Effector memory CD8-positive, alpha-beta T cell (primary cell): ENCODE measurements at regions not wholly inside any gene's neighbourhood (a gene's known extent, or its start where the extent isn't known, plus 50 kb on each side); places are given as distances from the start of the nearest gene placed in this dataset.

ENCODE experiments used
- ATAC-seq: fragments of 150-1000 bp; cut with Tn5 transposase; replicated peaks from 2 replicates; pipeline ENCODE4 v1.10.0; 2021; ENCODE audit warnings: mild to moderate bottlenecking, moderate library complexity
- DNase-seq, 3 experiments: peaks; one replicate each; pipeline ENCODE4 v3.0.0; 2021
- H3K27ac Mint-ChIP-seq, 2 donors: one replicate each; pipeline ENCODE4 v1.8.0; 2022; ENCODE audit warnings: mild to moderate bottlenecking in 2 of 2, mixed read lengths in 2 of 2, moderate library complexity in 2 of 2
- H3K27me3 Mint-ChIP-seq, 2 donors: one replicate each; pipeline ENCODE4 v1.8.0; 2022; ENCODE audit warnings: mixed read lengths in 2 of 2
- H3K36me3 Mint-ChIP-seq: one replicate; pipeline ENCODE4 v1.8.0; 2022; ENCODE audit warnings: mild to moderate bottlenecking, moderate library complexity, mixed read lengths; ENCODE audit not compliant: insufficient read depth
- H3K4me1 Mint-ChIP-seq, 2 donors: one replicate each; pipeline ENCODE4 v1.8.0; 2022; ENCODE audit warnings: low read depth in 2 of 2, mixed read lengths in 2 of 2
- H3K4me3 Mint-ChIP-seq, 2 donors: one replicate each; pipeline ENCODE4 v1.8.0; 2022; ENCODE audit warnings: mild to moderate bottlenecking in 2 of 2, mixed read lengths in 2 of 2, moderate library complexity in 2 of 2
- H3K9me3 Mint-ChIP-seq, 2 donors: one replicate each; pipeline ENCODE4 v1.8.0; 2022; ENCODE audit warnings: mixed read lengths in 2 of 2

- no peak for DNase-seq
- Mint-ChIP-seq H3K27me3 (peaks cover 30 to 39% of the 10 kb centered on the region in 2 donors), H3K4me1 (no peaks in the 10 kb centered on the region)
These were observed 74.1 kb downstream of the ADM start for GRCh38 chr11:10379022-10379421.

GRCh38 chr11:10379426-10379825 lies 74.6 kb downstream of the ADM start:
- Mint-ChIP-seq H3K9me3 (no peaks in the 10 kb centered on the region), H3K36me3 (no peaks in the 10 kb centered on the region), H3K27ac (no peak overlapping the region), H3K4me3 (no peak overlapping the region), H3K4me1 (no peaks in the 10 kb centered on the region), H3K27me3 (peaks cover 30 to 39% of the 10 kb centered on the region in 2 donors)
- no peak for ATAC-seq
- DNase-seq, result no peak

More at GRCh38 chr11:10379022-10379421, 74.1 kb downstream of the ADM start:
- no peak for ATAC-seq
- Mint-ChIP-seq H3K27ac (no peak overlapping the region), H3K4me3 (no peak overlapping the region), H3K9me3 (no peaks in the 10 kb centered on the region), H3K36me3 (no peaks in the 10 kb centered on the region)

GRCh38 chr11:10379871-10380568 lies 75.0 kb upstream of the AMPD3 start:
- Mint-ChIP-seq H3K4me3 (no peak overlapping the region), H3K36me3 (no peaks in the 10 kb centered on the region), H3K27ac (no peak overlapping the region), H3K4me1 (no peaks in the 10 kb centered on the region), H3K9me3 (no peaks in the 10 kb centered on the region), H3K27me3 (peaks cover 30 to 39% of the 10 kb centered on the region in 2 donors)
- ATAC-seq (no peak), DNase-seq (no peak)

GRCh38 chr11:10380921-10381320 lies 74.1 kb upstream of the AMPD3 start:
- ATAC-seq (no peak), DNase-seq (no peak)
- Mint-ChIP-seq H3K27me3 (peaks cover 32 to 41% of the 10 kb centered on the region in 2 donors), H3K36me3 (no peaks in the 10 kb centered on the region), H3K9me3 (no peaks in the 10 kb centered on the region), H3K27ac (no peak overlapping the region), H3K4me1 (no peaks in the 10 kb centered on the region), H3K4me3 (no peak overlapping the region)

GRCh38 chr11:10381736-10382135 lies 73.3 kb upstream of the AMPD3 start:
- Mint-ChIP-seq H3K4me1 (no peaks in the 10 kb centered on the region), H3K27ac (no peak overlapping the region), H3K27me3 (peaks cover 40 to 49% of the 10 kb centered on the region in 2 donors), H3K9me3 (no peaks in the 10 kb centered on the region), H3K36me3 (no peaks in the 10 kb centered on the region), H3K4me3 (no peak overlapping the region)
- no peak for DNase-seq
- no peak for ATAC-seq

- H3K27me3 Mint-ChIP-seq, result peaks cover 46 to 57% of the 10 kb centered on the region in 2 donors
- H3K4me1 Mint-ChIP-seq, result no peaks in the 10 kb centered on the region
- no peak for ATAC-seq
- no peaks in the 10 kb centered on the region for H3K36me3 Mint-ChIP-seq
- no peaks in the 10 kb centered on the region for H3K9me3 Mint-ChIP-seq
- no peak for DNase-seq
- no peak overlapping the region for H3K27ac Mint-ChIP-seq
- no peak overlapping the region for H3K4me3 Mint-ChIP-seq
These were observed 72.5 kb upstream of the AMPD3 start for GRCh38 chr11:10382518-10382917.

GRCh38 chr11:10385696-10386095 lies 69.4 kb upstream of the AMPD3 start:
- Mint-ChIP-seq H3K27ac (no peak overlapping the region), H3K4me3 (no peak overlapping the region), H3K27me3 (peaks cover 62 to 63% of the 10 kb centered on the region in 2 donors), H3K9me3 (no peaks in the 10 kb centered on the region), H3K4me1 (no peaks in the 10 kb centered on the region), H3K36me3 (no peaks in the 10 kb centered on the region)
- ATAC-seq (no peak), DNase-seq (no peak)

GRCh38 chr11:10386361-10386760 lies 68.7 kb upstream of the AMPD3 start:
- DNase-seq (no peak), ATAC-seq (no peak)
- no peaks in the 10 kb centered on the region for H3K36me3 Mint-ChIP-seq
- H3K27me3 Mint-ChIP-seq, result peaks cover 65 to 68% of the 10 kb centered on the region in 2 donors
- no peak overlapping the region for H3K27ac Mint-ChIP-seq
- no peak overlapping the region for H3K4me3 Mint-ChIP-seq
- no peaks in the 10 kb centered on the region for H3K9me3 Mint-ChIP-seq
- H3K4me1 Mint-ChIP-seq, result no peaks in the 10 kb centered on the region

GRCh38 chr11:10386861-10387205 lies 68.2 kb upstream of the AMPD3 start:
- Mint-ChIP-seq H3K27me3 (peaks cover 62 to 69% of the 10 kb centered on the region in 2 donors), H3K4me3 (no peak overlapping the region), H3K36me3 (no peaks in the 10 kb centered on the region), H3K4me1 (no peaks in the 10 kb centered on the region), H3K9me3 (no peaks in the 10 kb centered on the region), H3K27ac (no peak overlapping the region)
- ATAC-seq (no peak), DNase-seq (no peak)

- no peaks in the 10 kb centered on the region for H3K36me3 Mint-ChIP-seq
- H3K9me3 Mint-ChIP-seq, result no peaks in the 10 kb centered on the region
- H3K4me1 Mint-ChIP-seq, result no peaks in the 10 kb centered on the region
- DNase-seq, result no peak
- no peak overlapping the region for H3K4me3 Mint-ChIP-seq
- H3K27ac Mint-ChIP-seq, result no peak overlapping the region
- H3K27me3 Mint-ChIP-seq, result peaks cover 61 to 70% of the 10 kb centered on the region in 2 donors
- ATAC-seq, result no peak
These were observed 67.6 kb upstream of the AMPD3 start for GRCh38 chr11:10387206-10388083.

- Mint-ChIP-seq H3K4me1 (no peaks in the 10 kb centered on the region), H3K4me3 (no peak overlapping the region), H3K36me3 (no peaks in the 10 kb centered on the region), H3K27ac (no peak overlapping the region), H3K9me3 (no peaks in the 10 kb centered on the region), H3K27me3 (peaks cover 61 to 70% of the 10 kb centered on the region in 2 donors)
- no peak for DNase-seq
- ATAC-seq, result no peak
These were observed 67.0 kb upstream of the AMPD3 start for GRCh38 chr11:10388101-10388500.

GRCh38 chr11:10388574-10388973 lies 66.5 kb upstream of the AMPD3 start:
- ATAC-seq, result no peak
- peaks cover 62 to 72% of the 10 kb centered on the region in 2 donors for H3K27me3 Mint-ChIP-seq

GRCh38 chr11:10390375-10390774 lies 64.7 kb upstream of the AMPD3 start:
- no peak for ATAC-seq
- no peaks in the 10 kb centered on the region for H3K9me3 Mint-ChIP-seq

More at GRCh38 chr11:10388574-10388973, 66.5 kb upstream of the AMPD3 start:
- DNase-seq, result no peak
- Mint-ChIP-seq H3K27ac (no peak overlapping the region), H3K36me3 (no peaks in the 10 kb centered on the region), H3K4me3 (no peak overlapping the region), H3K4me1 (no peaks in the 10 kb centered on the region), H3K9me3 (no peaks in the 10 kb centered on the region)

More at GRCh38 chr11:10390375-10390774, 64.7 kb upstream of the AMPD3 start:
- H3K36me3 Mint-ChIP-seq, result no peaks in the 10 kb centered on the region
- peaks cover 63 to 75% of the 10 kb centered on the region in 2 donors for H3K27me3 Mint-ChIP-seq
- no peak overlapping the region for H3K4me3 Mint-ChIP-seq
- H3K27ac Mint-ChIP-seq, result no peak overlapping the region
- no peaks in the 10 kb centered on the region for H3K4me1 Mint-ChIP-seq
- DNase-seq, result no peak
